ENCODE measurements at regions not wholly inside any gene's neighbourhood (a gene's known extent, or its start where the extent isn't known, plus 50 kb on each side); places are given as distances from the start of the nearest gene placed in this dataset.

DNA sequence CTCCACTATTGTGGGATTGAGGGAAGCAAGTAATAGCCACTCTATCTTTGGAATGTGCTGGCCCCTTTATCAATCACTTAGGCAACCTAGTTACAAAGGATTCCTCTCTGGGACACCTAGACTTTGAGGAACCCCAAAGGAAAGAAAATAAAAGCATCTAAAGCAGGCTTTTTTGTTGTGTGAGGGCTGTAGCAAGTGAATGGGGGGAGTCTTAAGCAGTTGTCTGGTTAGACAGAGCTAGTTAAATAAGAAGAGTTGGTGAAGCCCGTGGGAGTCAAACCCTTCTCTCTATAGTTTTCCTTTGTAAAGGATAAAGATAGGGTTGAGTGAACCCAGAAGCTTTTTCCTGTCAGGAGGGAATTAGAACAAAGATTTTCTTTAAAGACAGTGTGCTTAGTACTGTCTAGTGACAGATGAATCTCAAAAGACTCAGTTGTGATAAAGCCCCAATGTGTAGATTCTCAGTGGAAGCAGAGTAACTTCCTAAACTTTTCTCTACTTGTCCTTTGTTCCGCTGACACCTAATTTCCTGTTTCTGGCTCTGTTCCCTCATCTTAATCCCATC is 63.3 kb downstream of the HDGFL1 start:
- H3K9me3 ChIP-seq, result no peaks in the 10 kb centered on the region
- H3K36me3 ChIP-seq, result no peaks in the 10 kb centered on the region
- TF ChIP-seq POLR2A (IDR thresholded peaks at IDR 0.05) (no peak), EP300 (IDR thresholded peaks at IDR 0.05) (no peak)
- TF ChIP-seq, protein P1, sequence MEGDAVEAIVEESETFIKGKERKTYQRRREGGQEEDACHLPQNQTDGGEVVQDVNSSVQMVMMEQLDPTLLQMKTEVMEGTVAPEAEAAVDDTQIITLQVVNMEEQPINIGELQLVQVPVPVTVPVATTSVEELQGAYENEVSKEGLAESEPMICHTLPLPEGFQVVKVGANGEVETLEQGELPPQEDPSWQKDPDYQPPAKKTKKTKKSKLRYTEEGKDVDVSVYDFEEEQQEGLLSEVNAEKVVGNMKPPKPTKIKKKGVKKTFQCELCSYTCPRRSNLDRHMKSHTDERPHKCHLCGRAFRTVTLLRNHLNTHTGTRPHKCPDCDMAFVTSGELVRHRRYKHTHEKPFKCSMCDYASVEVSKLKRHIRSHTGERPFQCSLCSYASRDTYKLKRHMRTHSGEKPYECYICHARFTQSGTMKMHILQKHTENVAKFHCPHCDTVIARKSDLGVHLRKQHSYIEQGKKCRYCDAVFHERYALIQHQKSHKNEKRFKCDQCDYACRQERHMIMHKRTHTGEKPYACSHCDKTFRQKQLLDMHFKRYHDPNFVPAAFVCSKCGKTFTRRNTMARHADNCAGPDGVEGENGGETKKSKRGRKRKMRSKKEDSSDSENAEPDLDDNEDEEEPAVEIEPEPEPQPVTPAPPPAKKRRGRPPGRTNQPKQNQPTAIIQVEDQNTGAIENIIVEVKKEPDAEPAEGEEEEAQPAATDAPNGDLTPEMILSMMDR (IDR thresholded peaks at IDR 0.05), result no peak
- no peak overlapping the region for H3K27ac ChIP-seq
- 93 to 96% methylated on average over 2 of the region's 2 CpGs for WGBS, 2 donors
- peaks cover 0 to 14% (median 0%) of the 10 kb centered on the region in 4 donors for H3K4me1 ChIP-seq
- no peak overlapping the region for H3K4me3 ChIP-seq
- no peaks in the 10 kb centered on the region for H3K27me3 ChIP-seq
- DNase-seq (ENCODE audit: low spot score in 2 of 2), result no peak

DNA sequence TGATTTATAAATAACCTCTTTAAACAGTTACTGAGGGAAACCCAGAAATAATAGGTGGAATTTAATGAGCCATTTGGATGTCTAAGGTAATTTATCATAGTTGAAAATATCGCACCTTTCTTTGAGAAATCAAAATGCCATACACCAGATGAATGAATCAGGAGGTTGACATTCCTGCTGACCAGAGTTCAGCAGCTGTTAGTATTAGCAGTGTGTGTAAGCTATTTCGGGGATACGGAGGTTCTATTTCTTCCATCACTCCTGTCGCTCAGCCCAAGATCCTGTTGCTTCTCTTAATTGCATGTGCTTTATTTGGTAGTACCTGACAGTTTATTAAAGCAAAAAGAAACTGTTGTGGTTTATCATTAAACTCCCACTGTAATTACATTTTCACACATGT is 67.1 kb downstream of the HDGFL1 start:
- no peaks in the 10 kb centered on the region for H3K27me3 ChIP-seq
- no peak for DNase-seq (ENCODE audit: low spot score in 2 of 2)
- WGBS, 2 donors, result 79 to 92% methylated on average over 4 of the region's 4 CpGs
- H3K27ac ChIP-seq, result no peak overlapping the region
- no peak overlapping the region for H3K4me3 ChIP-seq
- no peaks in the 10 kb centered on the region for H3K36me3 ChIP-seq
- peaks cover 0 to 5% (median 0%) of the 10 kb centered on the region in 4 donors for H3K4me1 ChIP-seq
- TF ChIP-seq EP300 (IDR thresholded peaks at IDR 0.05), result no peak
- no peak for TF ChIP-seq POLR2A (IDR thresholded peaks at IDR 0.05)
- TF ChIP-seq, protein P1 (IDR thresholded peaks at IDR 0.05), result no peak
- H3K9me3 ChIP-seq, result no peaks in the 10 kb centered on the region

DNA sequence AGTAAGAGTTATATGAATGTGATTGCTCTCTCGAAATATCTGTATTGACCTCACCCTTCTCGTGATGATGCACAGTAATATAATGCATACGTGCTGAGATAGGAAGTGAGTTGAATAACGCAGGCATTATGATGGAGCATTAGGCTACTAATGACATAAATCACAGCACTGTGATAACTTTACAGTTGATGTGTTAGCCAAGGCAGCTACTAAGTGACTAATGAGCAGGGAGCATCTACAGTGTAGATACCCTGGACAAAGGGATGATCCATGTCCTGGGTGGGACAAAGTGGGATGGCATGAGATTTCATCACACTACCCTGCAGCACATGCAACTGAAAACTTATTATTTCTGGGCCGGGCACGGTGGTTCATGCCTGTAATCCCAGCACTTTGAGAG is 68.4 kb downstream of the HDGFL1 start:
- H3K4me1 ChIP-seq, result no peaks in the 10 kb centered on the region
- no peaks in the 10 kb centered on the region for H3K36me3 ChIP-seq
- 95 to 96% methylated on average over 6 of the region's 6 CpGs for WGBS, 2 donors
- H3K27ac ChIP-seq, result no peak overlapping the region
- no peak overlapping the region for H3K4me3 ChIP-seq
- no peak for TF ChIP-seq EP300 (IDR thresholded peaks at IDR 0.05)
- no peak for TF ChIP-seq POLR2A (IDR thresholded peaks at IDR 0.05)
- TF ChIP-seq, protein P1 (IDR thresholded peaks at IDR 0.05), result no peak
- H3K27me3 ChIP-seq, result no peaks in the 10 kb centered on the region
- no peaks in the 10 kb centered on the region for H3K9me3 ChIP-seq
- no peak for DNase-seq (ENCODE audit: low spot score in 2 of 2)

DNA sequence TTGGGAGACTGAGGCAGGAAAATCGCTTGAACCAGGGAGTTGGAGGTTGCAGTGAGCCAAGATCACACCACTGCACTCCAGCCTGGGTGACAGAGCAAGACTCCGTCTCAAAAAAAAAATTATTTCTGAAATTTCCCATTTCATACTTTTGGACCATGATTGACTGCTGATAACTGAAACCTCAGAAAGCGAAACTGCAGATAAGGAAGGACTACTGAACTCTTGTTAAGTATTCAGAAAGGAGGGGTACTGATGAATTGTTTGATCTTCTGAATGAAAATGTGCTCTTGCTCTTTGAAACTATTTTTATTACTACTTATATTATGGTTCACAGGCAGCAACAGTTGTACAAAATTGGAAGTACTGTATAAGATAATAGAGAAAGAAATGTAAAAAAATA is 69.0 kb downstream of the HDGFL1 start:
- H3K4me3 ChIP-seq, result no peak overlapping the region
- TF ChIP-seq, protein P1 (IDR thresholded peaks at IDR 0.05), result no peak
- H3K27ac ChIP-seq, result no peak overlapping the region
- no peaks in the 10 kb centered on the region for H3K4me1 ChIP-seq
- H3K27me3 ChIP-seq, result no peaks in the 10 kb centered on the region
- WGBS, 2 donors, result 83 to 97% methylated on average over 3 of the region's 3 CpGs
- no peak for DNase-seq (ENCODE audit: low spot score in 2 of 2)
- no peaks in the 10 kb centered on the region for H3K9me3 ChIP-seq
- H3K36me3 ChIP-seq, result no peaks in the 10 kb centered on the region

DNA sequence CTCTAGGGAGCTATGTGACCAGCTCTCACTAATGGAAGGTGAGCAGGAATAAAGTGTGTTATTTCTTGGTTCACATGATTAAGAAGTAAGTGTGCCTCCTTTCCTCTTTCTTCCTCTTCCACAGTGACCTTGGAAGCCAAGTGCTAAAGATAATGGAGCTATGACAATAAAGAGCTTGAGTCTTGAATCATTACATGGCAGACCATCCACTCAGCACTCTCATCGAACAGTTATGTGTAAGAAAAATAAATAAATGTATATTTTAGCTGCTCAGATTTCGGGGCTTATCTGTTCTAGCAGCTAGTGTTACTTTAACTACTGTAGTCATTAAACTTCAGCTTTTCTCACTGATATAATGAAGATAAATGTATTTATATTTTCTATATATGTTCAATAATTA is 72.9 kb downstream of the HDGFL1 start:
- no peaks in the 10 kb centered on the region for H3K4me1 ChIP-seq
- no peak for DNase-seq (ENCODE audit: low spot score in 2 of 2)
- TF ChIP-seq POLR2A (IDR thresholded peaks at IDR 0.05) (no peak), EP300 (IDR thresholded peaks at IDR 0.05) (no peak)
- TF ChIP-seq, protein P1 (IDR thresholded peaks at IDR 0.05), result no peak
- no peaks in the 10 kb centered on the region for H3K9me3 ChIP-seq
- no peak overlapping the region for H3K4me3 ChIP-seq
- no peak overlapping the region for H3K27ac ChIP-seq
- H3K27me3 ChIP-seq, result no peaks in the 10 kb centered on the region
- H3K36me3 ChIP-seq, result no peaks in the 10 kb centered on the region
- WGBS, 2 donors, result 80 to 82% methylated on average over 2 of the region's 2 CpGs

All from tibial nerve (tissue), 4 donors.